ENCODE measurements at regions not wholly inside any gene's neighbourhood (a gene's known extent, or its start where the extent isn't known, plus 50 kb on each side); places are given as distances from the start of the nearest gene placed in this dataset.
"Not testable (repeated sequence)": the region's sequence is repeated elsewhere in the genome, so short reads cannot be mapped to it uniquely, and the experiment has no call there.

- H3K36me3 Mint-ChIP-seq: no peaks in the 10 kb centered on the region
- H3K4me3 Mint-ChIP-seq: no peak overlapping the region
- H3K9me3 Mint-ChIP-seq: no peaks in the 10 kb centered on the region
- H3K27ac Mint-ChIP-seq: no peak overlapping the region
- no peaks in the 10 kb centered on the region for H3K4me1 Mint-ChIP-seq
- ATAC-seq (no peak), DNase-seq (ENCODE audit: low spot score in 2 of 2) (no peak)
Measured at GRCh38 chr4:55028196-55028595, 97.2 kb downstream of the KDR start.

DNA sequence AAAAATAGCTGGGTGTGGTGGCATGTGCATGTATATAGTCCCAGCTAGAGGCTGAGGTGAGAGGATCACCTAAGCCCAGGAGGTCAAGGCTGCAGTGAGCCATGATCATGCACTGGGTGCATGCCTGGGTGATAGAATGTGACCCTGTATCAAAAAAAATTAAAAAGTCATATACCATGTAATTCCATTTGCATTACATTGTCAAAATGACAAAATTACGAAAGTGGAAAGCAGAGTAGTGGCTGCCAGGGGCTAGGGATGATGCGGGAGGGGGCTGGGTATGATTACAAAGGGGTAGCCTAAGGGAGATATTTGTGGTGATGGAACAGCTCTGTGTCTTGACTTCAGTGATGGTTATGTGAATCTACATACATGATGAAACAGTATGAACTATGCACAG, 97.8 kb downstream of the KDR start:
- no peak overlapping the region for H3K4me3 Mint-ChIP-seq
- ATAC-seq: no peak

DNA sequence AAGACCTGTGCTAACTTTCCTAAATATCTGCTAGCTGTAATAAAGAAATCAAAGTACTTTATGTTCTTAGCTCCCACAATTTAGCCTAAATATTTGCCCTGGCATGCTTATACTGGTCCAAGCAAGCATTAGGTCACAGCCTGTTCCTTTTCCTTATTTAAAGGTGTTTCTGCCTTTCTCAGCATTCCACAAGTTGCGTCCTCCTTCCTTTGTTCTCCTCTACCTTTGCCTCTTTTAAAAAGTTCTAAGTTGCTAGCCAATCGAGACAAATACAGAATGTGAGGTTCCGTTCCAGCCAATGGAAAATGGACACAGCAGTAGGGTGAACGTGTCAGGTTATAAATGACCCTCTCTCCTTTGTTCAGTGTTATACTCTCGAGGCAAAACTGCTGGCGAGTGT, 99.9 kb downstream of the KDR start:
- DNase-seq (ENCODE audit: low spot score in 2 of 2); H3K4me1 Mint-ChIP-seq; H3K27ac Mint-ChIP-seq; ATAC-seq; H3K4me3 Mint-ChIP-seq; H3K36me3 Mint-ChIP-seq; H3K9me3 Mint-ChIP-seq: not testable (repeated sequence)

More for the DNA sequence above, 97.8 kb downstream of the KDR start:
- no peak overlapping the region for H3K27ac Mint-ChIP-seq
- no peaks in the 10 kb centered on the region for H3K9me3 Mint-ChIP-seq
- no peaks in the 10 kb centered on the region for H3K36me3 Mint-ChIP-seq
- no peak for DNase-seq (ENCODE audit: low spot score in 2 of 2)
- H3K4me1 Mint-ChIP-seq: no peaks in the 10 kb centered on the region

GRCh38 chr4:55023030-55023429, 102.4 kb downstream of the KDR start:
- H3K4me3 Mint-ChIP-seq: no peak overlapping the region
- DNase-seq (ENCODE audit: low spot score in 2 of 2): no peak
- no peaks in the 10 kb centered on the region for H3K9me3 Mint-ChIP-seq
- H3K27ac Mint-ChIP-seq: no peak overlapping the region
- H3K4me1 Mint-ChIP-seq: no peaks in the 10 kb centered on the region
- H3K36me3 Mint-ChIP-seq: no peaks in the 10 kb centered on the region
- ATAC-seq: no peak

GRCh38 chr4:55021214-55021613, 104.2 kb downstream of the KDR start:
- H3K36me3 Mint-ChIP-seq: no peaks in the 10 kb centered on the region

DNA sequence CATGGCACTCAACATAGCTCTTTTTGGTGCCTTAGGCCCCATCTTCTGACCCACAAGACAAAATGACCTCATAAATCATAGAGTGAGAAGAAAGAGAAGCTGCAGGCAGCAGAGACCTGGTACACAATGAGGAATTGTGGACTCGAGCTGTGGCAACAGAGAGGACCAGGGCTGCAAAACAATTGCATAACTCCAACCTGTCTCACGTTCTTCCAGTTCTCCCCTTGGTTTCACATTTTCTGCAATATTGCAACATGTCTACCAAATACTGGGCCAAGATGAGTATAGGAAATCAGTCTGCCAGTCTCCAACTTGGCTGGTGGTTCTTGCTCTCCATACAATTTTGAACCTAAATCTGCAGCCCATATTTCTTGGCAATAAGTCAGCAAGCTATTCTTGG, 105.3 kb downstream of the KDR start:
- no peak for ATAC-seq
- Mint-ChIP-seq H3K36me3 (no peaks in the 10 kb centered on the region), H3K4me1 (no peaks in the 10 kb centered on the region), H3K9me3 (peaks cover 3% of the 10 kb centered on the region), H3K4me3 (no peak overlapping the region), H3K27ac (no peak overlapping the region)
- DNase-seq (ENCODE audit: low spot score in 2 of 2): no peak

More at GRCh38 chr4:55021214-55021613, 104.2 kb downstream of the KDR start:
- Mint-ChIP-seq H3K4me3 (no peak overlapping the region), H3K27ac (no peak overlapping the region), H3K4me1 (no peaks in the 10 kb centered on the region), H3K9me3 (no peaks in the 10 kb centered on the region)
- ATAC-seq (no peak), DNase-seq (ENCODE audit: low spot score in 2 of 2) (no peak)

DNA sequence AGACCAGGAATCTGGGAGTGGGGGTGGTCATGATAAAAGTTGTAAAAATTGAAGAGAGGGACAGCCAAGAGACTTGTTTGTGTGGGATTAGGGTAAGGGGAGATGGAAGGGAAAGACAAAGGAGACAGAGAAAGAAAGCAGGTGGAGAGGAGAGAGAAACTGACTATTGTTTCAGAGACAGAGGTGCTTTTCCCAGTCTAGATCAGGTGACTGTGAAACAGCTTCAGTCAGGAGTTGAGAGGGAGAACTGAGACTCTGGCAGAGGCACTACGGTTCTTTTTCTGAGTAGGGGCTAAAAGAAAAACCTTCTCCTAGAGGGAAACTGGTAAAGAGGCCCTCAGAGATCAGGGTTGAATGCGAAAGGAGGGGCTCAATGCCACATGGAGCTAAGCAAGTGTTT, 106.4 kb downstream of the KDR start:
- H3K36me3 Mint-ChIP-seq: no peaks in the 10 kb centered on the region
- no peaks in the 10 kb centered on the region for H3K4me1 Mint-ChIP-seq
- H3K9me3 Mint-ChIP-seq: peaks cover 3% of the 10 kb centered on the region
- ATAC-seq: no peak
- H3K4me3 Mint-ChIP-seq: no peak overlapping the region
- H3K27ac Mint-ChIP-seq: no peak overlapping the region
- no peak for DNase-seq (ENCODE audit: low spot score in 2 of 2)

DNA sequence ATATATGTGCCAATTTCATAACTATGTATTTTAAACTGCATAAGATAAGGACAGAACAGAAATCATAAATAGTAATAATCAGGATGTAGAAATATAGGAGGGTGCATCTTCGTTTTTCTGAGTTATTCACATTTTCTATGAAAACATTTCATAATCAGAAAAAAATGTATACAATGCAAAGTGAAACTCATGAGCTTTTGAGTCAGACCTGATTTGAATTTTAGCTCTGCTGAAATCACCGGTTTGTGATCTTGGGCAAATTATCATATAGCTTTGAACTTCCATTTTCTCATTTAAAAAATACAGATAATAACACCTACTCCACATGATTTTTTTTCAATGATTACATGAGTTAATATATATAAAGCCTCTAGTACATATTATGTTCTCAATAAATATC, 106.9 kb downstream of the KDR start:
- Mint-ChIP-seq H3K4me1 (no peaks in the 10 kb centered on the region), H3K9me3 (peaks cover 3% of the 10 kb centered on the region), H3K36me3 (no peaks in the 10 kb centered on the region), H3K27ac (no peak overlapping the region), H3K4me3 (no peak overlapping the region)
- DNase-seq (ENCODE audit: low spot score in 2 of 2) (no peak), ATAC-seq (no peak)

- no peak for DNase-seq (ENCODE audit: low spot score in 2 of 2)
Measured at GRCh38 chr4:55017406-55017805, 108.0 kb downstream of the KDR start.

DNA sequence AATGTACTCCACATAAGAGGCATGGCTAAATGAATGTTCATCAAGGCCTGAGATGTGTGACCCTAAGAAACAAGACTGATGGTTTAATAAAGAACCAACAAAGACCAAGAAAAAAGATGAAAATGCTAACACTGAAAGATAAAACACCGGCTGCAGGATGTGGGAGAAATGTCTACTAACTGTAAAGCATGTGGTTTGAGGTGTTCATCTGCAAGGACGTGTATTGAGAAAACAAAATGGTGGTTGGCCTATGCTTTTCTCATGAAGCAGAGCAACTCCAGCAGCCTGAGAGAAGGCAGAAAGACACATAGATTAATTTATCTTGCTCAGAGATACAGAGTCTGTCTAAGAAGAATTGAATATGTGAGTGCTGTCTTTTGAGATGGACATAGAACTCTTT, 109.3 kb downstream of the KDR start:
- ATAC-seq: no peak
- Mint-ChIP-seq H3K4me3 (no peak overlapping the region), H3K27ac (no peak overlapping the region), H3K9me3 (peaks cover 3% of the 10 kb centered on the region), H3K36me3 (no peaks in the 10 kb centered on the region), H3K4me1 (no peaks in the 10 kb centered on the region)
- no peak for DNase-seq (ENCODE audit: low spot score in 2 of 2)

More at GRCh38 chr4:55017406-55017805, 108.0 kb downstream of the KDR start:
- Mint-ChIP-seq H3K27ac (no peak overlapping the region), H3K36me3 (no peaks in the 10 kb centered on the region), H3K4me3 (no peak overlapping the region), H3K9me3 (peaks cover 3% of the 10 kb centered on the region), H3K4me1 (no peaks in the 10 kb centered on the region)
- ATAC-seq: no peak

DNA sequence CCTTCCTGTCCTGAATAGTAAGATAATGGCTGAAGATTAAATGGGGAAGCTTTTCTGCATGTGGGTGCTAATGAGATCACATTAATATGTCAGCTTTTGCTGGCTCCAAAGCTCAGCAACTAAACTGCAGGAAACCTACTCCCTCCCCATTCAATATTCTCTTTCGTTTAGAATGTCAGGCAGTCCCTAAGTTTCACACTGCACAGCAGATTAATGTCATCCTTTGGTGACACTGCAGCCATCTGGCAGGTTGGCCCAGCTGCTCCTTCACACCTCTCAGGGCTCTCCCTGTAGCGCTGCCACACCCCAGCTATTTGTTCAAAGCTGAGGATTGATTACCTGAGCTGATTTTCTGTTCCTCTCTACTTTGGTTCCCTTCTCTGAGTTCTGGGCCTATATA, 110.5 kb downstream of the KDR start:
- Mint-ChIP-seq H3K4me1 (no peaks in the 10 kb centered on the region), H3K36me3 (no peaks in the 10 kb centered on the region), H3K9me3 (peaks cover 3% of the 10 kb centered on the region), H3K27ac (no peak overlapping the region), H3K4me3 (no peak overlapping the region)
- ATAC-seq (no peak), DNase-seq (ENCODE audit: low spot score in 2 of 2) (no peak)

- Mint-ChIP-seq H3K27ac (no peak overlapping the region), H3K4me1 (no peaks in the 10 kb centered on the region), H3K4me3 (no peak overlapping the region), H3K9me3 (peaks cover 5% of the 10 kb centered on the region), H3K36me3 (no peaks in the 10 kb centered on the region)
- DNase-seq (ENCODE audit: low spot score in 2 of 2) (no peak), ATAC-seq (no peak)
Measured at GRCh38 chr4:55013431-55013955, 111.9 kb downstream of the KDR start.

DNA sequence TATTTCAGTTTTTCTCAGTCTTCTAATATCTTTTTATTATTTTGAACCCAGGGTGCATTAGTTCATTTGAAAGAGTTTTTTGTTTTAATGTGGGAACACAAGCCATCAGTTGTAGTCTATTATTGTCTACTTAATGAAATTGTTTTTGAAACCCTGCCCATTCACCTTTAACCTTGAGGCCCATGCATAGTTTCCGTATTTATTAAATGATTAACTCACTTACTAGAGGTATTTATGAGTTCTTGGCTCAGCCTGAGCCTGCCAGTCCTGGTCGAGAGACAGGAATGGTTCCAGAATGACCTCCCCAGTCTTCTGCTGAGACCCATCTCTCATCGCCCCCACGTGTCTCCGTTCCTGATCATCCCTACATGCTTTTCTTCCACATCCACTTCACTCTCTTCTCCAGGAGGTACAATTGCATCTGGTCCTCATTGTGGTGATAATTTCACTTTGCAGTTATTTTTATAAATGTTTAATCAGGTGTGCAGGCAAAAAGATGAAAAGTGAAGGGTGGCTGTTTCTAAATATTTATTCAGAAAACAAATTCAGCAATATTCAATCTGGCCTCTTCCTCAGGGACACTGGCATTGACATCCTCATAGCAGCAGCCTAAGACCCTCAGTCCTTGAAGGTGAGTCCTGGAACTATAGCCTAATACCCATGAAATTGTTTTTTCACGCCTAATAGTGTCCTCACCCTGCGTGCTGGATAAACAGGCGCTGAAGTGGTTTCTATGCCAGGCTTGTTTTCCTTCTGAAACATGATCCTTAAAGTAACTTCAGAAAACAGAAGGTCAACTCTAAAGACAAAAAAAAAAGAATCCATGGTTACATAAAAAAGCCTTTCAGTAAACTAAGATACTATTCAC, 112.8 kb downstream of the KDR start:
- ATAC-seq (no peak), DNase-seq (ENCODE audit: low spot score in 2 of 2) (no peak)
- H3K36me3 Mint-ChIP-seq: no peaks in the 10 kb centered on the region
- H3K4me1 Mint-ChIP-seq: no peaks in the 10 kb centered on the region
- H3K4me3 Mint-ChIP-seq: no peak overlapping the region
- H3K27ac Mint-ChIP-seq: no peak overlapping the region
- peaks cover 5% of the 10 kb centered on the region for H3K9me3 Mint-ChIP-seq

- Mint-ChIP-seq H3K27ac (no peak overlapping the region), H3K4me3 (no peak overlapping the region), H3K4me1 (no peaks in the 10 kb centered on the region), H3K36me3 (no peaks in the 10 kb centered on the region), H3K9me3 (peaks cover 5% of the 10 kb centered on the region)
- DNase-seq (ENCODE audit: low spot score in 2 of 2) (no peak), ATAC-seq (no peak)
Measured at GRCh38 chr4:55011761-55012160, 113.6 kb downstream of the KDR start.

DNA sequence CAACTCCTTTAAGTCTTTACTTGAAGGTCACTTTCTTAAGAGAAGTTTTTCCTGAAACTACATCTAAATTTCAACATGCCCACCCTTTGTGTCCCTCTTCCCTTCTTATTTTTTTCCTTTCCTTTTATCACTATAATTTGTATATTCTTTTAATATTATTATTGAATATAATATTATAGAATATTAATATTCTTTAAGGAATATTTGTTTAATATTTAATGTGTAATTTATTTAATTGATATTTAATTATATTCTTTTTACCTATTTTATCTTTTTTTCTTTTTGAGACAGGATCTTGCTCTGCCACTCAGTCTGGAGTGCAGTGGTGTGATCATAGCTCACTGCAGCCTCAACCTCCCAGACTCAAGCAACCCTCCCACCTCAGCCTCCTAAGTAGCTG, 114.8 kb downstream of the KDR start:
- H3K27ac Mint-ChIP-seq: no peak overlapping the region
- peaks cover 5% of the 10 kb centered on the region for H3K9me3 Mint-ChIP-seq
- H3K4me1 Mint-ChIP-seq: no peaks in the 10 kb centered on the region
- DNase-seq (ENCODE audit: low spot score in 2 of 2) (no peak), ATAC-seq (no peak)
- no peak overlapping the region for H3K4me3 Mint-ChIP-seq
- no peaks in the 10 kb centered on the region for H3K36me3 Mint-ChIP-seq

Measured in stimulated activated effector memory CD8-positive, alpha-beta T cell treated with anti-CD3 and anti-CD28 coated beads, Interleukin-12 subunit alpha, Interleukin-12 subunit beta, amount 100 ng/mL, for 72 hours (primary cell).